C4-2B (cell line): ENCODE measurements at regions not wholly inside any gene's neighbourhood (a gene's known extent, or its start where the extent isn't known, plus 50 kb on each side); places are given as distances from the start of the nearest gene placed in this dataset.
"Not testable (repeated sequence)": the region's sequence is repeated elsewhere in the genome, so short reads cannot be mapped to it uniquely, and the experiment has no call there.

Experiments
- H3K27ac ChIP-seq: fragments of 450-650 bp; 2 replicates; pipeline ENCODE4 v1.5.1; 2017
- CTCF ChIP-seq: fragments of 450-650 bp; conservative IDR thresholded peaks from 2 replicates; pipeline ENCODE4 v1.5.1; 2017; ENCODE audit warnings: mild to moderate bottlenecking
- ZFX ChIP-seq: fragments of 450-650 bp; IDR thresholded peaks from 2 replicates; pipeline ENCODE4 v1.6.1; 2017

- TF ChIP-seq CTCF (no peak), ZFX (no peak)
- no peak overlapping the region for H3K27ac ChIP-seq
Measured at GRCh38 chr18:1150344-1150743, 245.7 kb downstream of the ADCYAP1 start.

DNA sequence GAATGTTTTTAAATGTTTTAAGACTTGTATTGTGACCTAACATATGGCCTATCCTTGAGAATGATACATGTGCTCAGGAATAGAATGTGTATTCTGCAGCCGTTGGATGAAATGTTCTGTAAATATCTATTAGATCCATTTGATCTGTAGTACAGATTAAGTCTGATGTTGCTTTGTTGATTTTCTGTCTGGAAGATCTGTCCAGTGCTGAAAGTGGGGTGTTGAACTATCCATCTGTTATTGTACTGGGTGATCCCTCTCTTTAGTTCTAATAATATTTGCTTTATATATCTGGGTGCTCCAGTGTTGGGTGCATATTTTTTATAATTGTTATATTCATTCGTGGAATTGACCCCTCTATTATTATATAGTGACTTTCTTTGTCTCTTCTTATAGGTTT lies 248.3 kb downstream of the ADCYAP1 start:
- not testable (repeated sequence) for H3K27ac ChIP-seq

GRCh38 chr18:1173593-1173992 lies 268.9 kb downstream of the ADCYAP1 start:
- TF ChIP-seq ZFX (no peak), CTCF (no peak)
- no peak overlapping the region for H3K27ac ChIP-seq

- TF ChIP-seq CTCF, result no peak
- no peak for TF ChIP-seq ZFX
Measured at GRCh38 chr18:1177232-1177631, 272.6 kb downstream of the ADCYAP1 start.

GRCh38 chr18:1191341-1191740 lies 286.7 kb downstream of the ADCYAP1 start:
- no peak overlapping the region for H3K27ac ChIP-seq
- TF ChIP-seq CTCF, result no peak
- no peak for TF ChIP-seq ZFX

More at GRCh38 chr18:1177232-1177631, 272.6 kb downstream of the ADCYAP1 start:
- no peak overlapping the region for H3K27ac ChIP-seq

- H3K27ac ChIP-seq, result no peak overlapping the region
- TF ChIP-seq CTCF (no peak), ZFX (no peak)
Measured at GRCh38 chr18:1213126-1213525, 308.5 kb downstream of the ADCYAP1 start.

GRCh38 chr18:1222880-1223279 lies 318.2 kb downstream of the ADCYAP1 start:
- no peak for TF ChIP-seq CTCF
- no peak for TF ChIP-seq ZFX
- no peak overlapping the region for H3K27ac ChIP-seq

GRCh38 chr18:1227025-1227424 lies 322.4 kb downstream of the ADCYAP1 start:
- no peak for TF ChIP-seq CTCF
- no peak for TF ChIP-seq ZFX
- no peak overlapping the region for H3K27ac ChIP-seq
